Lower leg skin (tissue), 3 donors: ENCODE measurements at regions not wholly inside any gene's neighbourhood (a gene's known extent, or its start where the extent isn't known, plus 50 kb on each side); places are given as distances from the start of the nearest gene placed in this dataset.

Experiments used
- POLR2A ChIP-seq, 2 donors: fragments of 450-650 bp; IDR thresholded peaks; one replicate each; pipeline ENCODE4 v1.6.1; 2016 to 2017; ENCODE audit warnings: antibody characterized with exemption in 2 of 2, mild to moderate bottlenecking in 1 of 2, moderate library complexity in 1 of 2
- TF ChIP-seq, protein P1 (sequence below), 3 donors: fragments of 450-650 bp; IDR thresholded peaks; one replicate each; pipeline ENCODE4 v1.5.1; 2016; ENCODE audit warnings: antibody characterized with exemption in 3 of 3, mild to moderate bottlenecking in 3 of 3, moderate library complexity in 2 of 3

DNA sequence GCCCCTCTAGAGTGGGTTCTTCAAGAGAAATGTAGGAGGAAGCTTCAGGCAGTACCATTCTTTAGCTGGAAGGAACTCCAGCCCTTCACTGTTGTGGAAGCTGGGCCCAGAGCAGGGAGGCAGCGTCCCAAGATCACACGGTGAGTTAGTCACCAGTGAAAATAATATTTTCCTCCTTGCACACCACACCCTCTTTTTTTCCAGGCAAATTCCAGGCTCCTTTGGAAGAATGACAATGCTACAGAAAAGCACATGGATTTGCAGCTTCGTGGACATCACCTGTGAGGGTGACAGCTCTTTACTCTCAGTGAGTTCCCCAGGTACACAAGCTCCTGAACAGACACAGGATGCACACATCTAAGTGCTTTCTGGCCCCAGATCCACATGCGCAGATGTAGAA lies 157.1 kb downstream of the COL6A3 start:
- TF ChIP-seq, protein P1, sequence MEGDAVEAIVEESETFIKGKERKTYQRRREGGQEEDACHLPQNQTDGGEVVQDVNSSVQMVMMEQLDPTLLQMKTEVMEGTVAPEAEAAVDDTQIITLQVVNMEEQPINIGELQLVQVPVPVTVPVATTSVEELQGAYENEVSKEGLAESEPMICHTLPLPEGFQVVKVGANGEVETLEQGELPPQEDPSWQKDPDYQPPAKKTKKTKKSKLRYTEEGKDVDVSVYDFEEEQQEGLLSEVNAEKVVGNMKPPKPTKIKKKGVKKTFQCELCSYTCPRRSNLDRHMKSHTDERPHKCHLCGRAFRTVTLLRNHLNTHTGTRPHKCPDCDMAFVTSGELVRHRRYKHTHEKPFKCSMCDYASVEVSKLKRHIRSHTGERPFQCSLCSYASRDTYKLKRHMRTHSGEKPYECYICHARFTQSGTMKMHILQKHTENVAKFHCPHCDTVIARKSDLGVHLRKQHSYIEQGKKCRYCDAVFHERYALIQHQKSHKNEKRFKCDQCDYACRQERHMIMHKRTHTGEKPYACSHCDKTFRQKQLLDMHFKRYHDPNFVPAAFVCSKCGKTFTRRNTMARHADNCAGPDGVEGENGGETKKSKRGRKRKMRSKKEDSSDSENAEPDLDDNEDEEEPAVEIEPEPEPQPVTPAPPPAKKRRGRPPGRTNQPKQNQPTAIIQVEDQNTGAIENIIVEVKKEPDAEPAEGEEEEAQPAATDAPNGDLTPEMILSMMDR (IDR thresholded peaks at IDR 0.05) = no peak
- TF ChIP-seq POLR2A (IDR thresholded peaks at IDR 0.05) = no peak
